Astrocyte (in vitro differentiated cells and primary cell): ENCODE measurements at regions not wholly inside any gene's neighbourhood (a gene's known extent, or its start where the extent isn't known, plus 50 kb on each side); places are given as distances from the start of the nearest gene placed in this dataset.

ENCODE experiments used
- CTCF ChIP-seq: IDR thresholded peaks from 2 replicates; pipeline ENCODE4 v1.5.1; 2011; ENCODE audit warnings: low read depth, mild to moderate bottlenecking, inconsistent platforms, low read length, moderate library complexity; ENCODE audit not compliant: insufficient read depth
- EZH2 ChIP-seq: IDR thresholded peaks from 2 replicates; pipeline ENCODE4 v1.6.1; 2012; ENCODE audit warnings: mild to moderate bottlenecking, low read length, inconsistent platforms; ENCODE audit not compliant: insufficient read depth

- TF ChIP-seq CTCF (no peak), EZH2 (no peak)
Measured at GRCh38 chr12:4114986-4115385, 158.6 kb upstream of the CCND2 start.
